GM13976 (cell line): ENCODE measurements at regions not wholly inside any gene's neighbourhood (a gene's known extent, or its start where the extent isn't known, plus 50 kb on each side); places are given as distances from the start of the nearest gene placed in this dataset.

ENCODE experiments used
- DNase-seq: peaks from one replicate; pipeline ENCODE4 v3.0.0; 2012; ENCODE audit warnings: low spot score
- CTCF ChIP-seq: IDR thresholded peaks from 2 replicates; pipeline ENCODE4 v1.5.1; 2012; ENCODE audit warnings: borderline replicate concordance, mild to moderate bottlenecking; ENCODE audit not compliant: insufficient read depth; ENCODE audit errors: extremely low read depth, missing control alignments, control extremely low read depth
- in situ Hi-C: fragments of 300-500 bp; cut with MboI; formaldehyde crosslinking; loops from one replicate; pipeline ENCODE4 v1.12.0; 2022; ENCODE audit warnings: low sequenced_read_pairs, mixed read lengths, inconsistent platforms; ENCODE audit not compliant: unreplicated experiment

- DNase-seq = no peak
- no peak for TF ChIP-seq CTCF
- in situ Hi-C loops = no loop called here
These were observed 287.8 kb downstream of the ZEB1 start for GRCh38 chr10:31606841-31607240.

- in situ Hi-C loops = no loop called here
- TF ChIP-seq CTCF = no peak
These were observed 287.0 kb downstream of the ZEB1 start for GRCh38 chr10:31605861-31606525.

GRCh38 chr10:31605426-31605825 lies 286.4 kb downstream of the ZEB1 start:
- no peak for TF ChIP-seq CTCF
- DNase-seq = no peak
- in situ Hi-C loops = no loop called here

More at GRCh38 chr10:31605861-31606525, 287.0 kb downstream of the ZEB1 start:
- DNase-seq = no peak

DNA sequence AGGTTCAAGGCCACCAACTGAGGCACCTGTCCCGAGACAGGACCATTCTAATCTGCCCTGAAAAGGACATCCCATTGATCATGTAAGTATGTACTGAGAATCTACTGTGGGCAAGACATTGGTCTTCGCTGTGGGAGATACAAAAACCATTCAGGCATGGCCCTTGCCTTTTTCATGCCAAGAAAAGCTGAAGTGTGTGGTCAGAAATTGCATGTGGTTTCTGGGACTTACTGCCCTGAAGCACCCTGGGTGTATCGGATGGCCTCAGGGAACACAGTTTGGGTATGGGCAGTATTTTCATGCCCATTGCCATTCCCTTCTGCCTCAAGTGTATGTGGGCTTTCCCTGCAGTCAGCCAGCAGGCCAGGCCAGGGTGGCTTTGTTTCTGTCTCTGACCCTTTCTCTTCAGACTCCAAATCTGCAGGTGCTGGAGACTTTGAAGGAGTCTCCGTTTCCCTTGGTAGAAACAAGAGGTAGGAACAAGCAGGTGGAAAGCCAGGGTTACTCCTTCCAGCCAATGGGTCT lies 285.7 kb downstream of the ZEB1 start:
- in situ Hi-C loops = no loop called here
- TF ChIP-seq CTCF = no peak
- DNase-seq = no peak

- no peak for TF ChIP-seq CTCF
- no peak for DNase-seq
- in situ Hi-C loops = no loop called here
These were observed 285.1 kb downstream of the ZEB1 start for GRCh38 chr10:31604096-31604495.

DNA sequence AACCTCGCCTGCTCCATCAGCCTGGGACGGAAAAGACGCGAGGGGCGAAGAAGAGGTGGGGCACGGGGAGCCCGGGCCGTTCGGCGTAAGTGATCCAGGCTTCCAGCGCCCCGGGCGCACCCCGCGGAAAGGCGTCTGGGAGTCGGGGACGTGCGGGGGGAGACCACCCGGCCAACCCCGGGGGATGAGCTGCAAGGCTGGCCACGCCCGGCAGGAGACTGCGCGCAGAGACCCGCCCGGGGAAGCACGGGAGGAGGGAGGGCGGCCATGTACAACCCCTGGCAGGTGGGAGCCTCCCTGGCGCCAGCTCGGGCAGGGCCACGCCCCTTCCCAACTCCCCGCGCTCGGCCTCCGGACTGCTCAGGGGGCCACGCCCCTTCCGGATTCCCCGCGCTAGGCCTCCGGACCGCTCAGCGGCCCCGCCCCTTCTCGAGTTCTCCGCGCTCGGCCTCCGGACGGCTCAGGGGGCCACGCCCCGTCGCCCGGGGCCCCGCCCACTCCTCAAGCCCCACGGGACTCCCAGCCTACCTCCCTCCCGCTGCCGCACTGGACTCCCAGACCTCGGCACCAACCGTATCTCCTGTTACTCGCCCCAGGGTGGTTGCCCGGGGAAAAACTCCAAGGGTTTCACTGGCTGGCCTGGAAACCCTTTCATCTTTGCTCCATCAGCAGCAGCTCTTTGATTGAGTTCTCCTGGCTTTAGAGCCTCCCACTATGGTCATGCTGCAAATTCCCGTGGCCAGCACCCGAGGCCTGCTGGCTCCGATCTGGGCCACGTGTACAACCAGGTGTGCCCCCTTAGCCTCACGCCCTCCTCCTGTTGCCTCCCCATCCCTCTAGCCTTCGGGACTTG lies 284.4 kb downstream of the ZEB1 start:
- TF ChIP-seq CTCF = no peak
- in situ Hi-C loops = no loop called here

More for the DNA sequence above, 284.4 kb downstream of the ZEB1 start:
- DNase-seq = peak; percentile 99
